Neural progenitor cell (in vitro differentiated cells): ENCODE measurements at regions not wholly inside any gene's neighbourhood (a gene's known extent, or its start where the extent isn't known, plus 50 kb on each side); places are given as distances from the start of the nearest gene placed in this dataset.

ENCODE experiments used
- EZH2 ChIP-seq: fragments of 200-600 bp; sonication (generic); IDR thresholded peaks from 2 replicates; pipeline ENCODE4 v1.6.1; 2017; ENCODE audit warnings: antibody characterized with exemption, mild to moderate bottlenecking, moderate library complexity
- TF ChIP-seq, protein P1 (sequence below): fragments of 200-600 bp; sonication (generic); IDR thresholded peaks from 2 replicates; pipeline ENCODE4 v1.5.1; 2017; ENCODE audit warnings: antibody characterized with exemption, mild to moderate bottlenecking

DNA sequence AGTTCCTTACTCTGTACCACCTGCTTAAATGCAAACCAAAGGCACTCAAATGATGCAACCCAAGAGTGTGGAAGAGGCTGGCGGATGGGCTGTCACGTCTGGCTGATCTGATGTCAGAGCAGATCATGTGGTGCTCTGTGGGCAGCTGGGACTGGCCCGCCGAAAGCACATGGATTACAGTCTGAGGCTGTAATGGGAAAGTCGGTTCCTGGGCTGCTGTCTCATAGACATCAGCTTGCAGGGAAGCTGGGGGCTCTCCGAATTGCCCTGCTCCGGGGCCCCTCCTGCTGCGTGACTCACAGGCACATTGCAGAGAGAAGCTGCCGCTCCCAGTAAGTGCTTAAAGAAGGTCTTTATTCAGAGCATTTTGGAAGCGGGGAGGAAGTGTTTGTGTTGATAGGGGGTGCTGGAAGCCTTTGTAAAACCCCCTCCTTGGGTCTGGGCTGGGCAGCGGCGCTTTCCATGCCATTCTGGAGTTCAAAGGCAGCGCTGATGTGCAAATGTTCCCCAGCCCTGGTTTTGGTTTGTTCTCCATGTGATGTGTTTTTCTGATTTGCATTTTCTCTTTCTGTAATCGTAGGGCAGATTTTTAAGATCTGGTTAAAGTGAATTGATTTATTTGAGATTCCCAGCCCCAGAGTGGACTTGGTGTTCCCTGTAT lies 181.1 kb downstream of the LARP7 start:
- TF ChIP-seq, protein P1, sequence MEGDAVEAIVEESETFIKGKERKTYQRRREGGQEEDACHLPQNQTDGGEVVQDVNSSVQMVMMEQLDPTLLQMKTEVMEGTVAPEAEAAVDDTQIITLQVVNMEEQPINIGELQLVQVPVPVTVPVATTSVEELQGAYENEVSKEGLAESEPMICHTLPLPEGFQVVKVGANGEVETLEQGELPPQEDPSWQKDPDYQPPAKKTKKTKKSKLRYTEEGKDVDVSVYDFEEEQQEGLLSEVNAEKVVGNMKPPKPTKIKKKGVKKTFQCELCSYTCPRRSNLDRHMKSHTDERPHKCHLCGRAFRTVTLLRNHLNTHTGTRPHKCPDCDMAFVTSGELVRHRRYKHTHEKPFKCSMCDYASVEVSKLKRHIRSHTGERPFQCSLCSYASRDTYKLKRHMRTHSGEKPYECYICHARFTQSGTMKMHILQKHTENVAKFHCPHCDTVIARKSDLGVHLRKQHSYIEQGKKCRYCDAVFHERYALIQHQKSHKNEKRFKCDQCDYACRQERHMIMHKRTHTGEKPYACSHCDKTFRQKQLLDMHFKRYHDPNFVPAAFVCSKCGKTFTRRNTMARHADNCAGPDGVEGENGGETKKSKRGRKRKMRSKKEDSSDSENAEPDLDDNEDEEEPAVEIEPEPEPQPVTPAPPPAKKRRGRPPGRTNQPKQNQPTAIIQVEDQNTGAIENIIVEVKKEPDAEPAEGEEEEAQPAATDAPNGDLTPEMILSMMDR: no peak
- no peak for TF ChIP-seq EZH2
